Liver (tissue), 8 donors: ENCODE measurements at regions not wholly inside any gene's neighbourhood (a gene's known extent, or its start where the extent isn't known, plus 50 kb on each side); places are given as distances from the start of the nearest gene placed in this dataset.

Experiments
- DNase-seq: peaks from one replicate; pipeline ENCODE4 v3.0.0-alpha.2; 2017; ENCODE audit warnings: low spot score
- H3K27ac ChIP-seq, 2 donors: one replicate each; pipeline ENCODE4 v1.7.0; 2013; ENCODE audit warnings: inconsistent platforms in 2 of 2, low read length in 2 of 2, control low read depth in 1 of 2, low read depth in 1 of 2, mild to moderate bottlenecking in 1 of 2
- H3K27me3 ChIP-seq, 4 donors: one replicate each; pipeline versions ENCODE4 v1.6.1 to v1.7.0; 2013; ENCODE audit warnings: low read length in 3 of 4, inconsistent platforms in 1 of 4, mild to moderate bottlenecking in 1 of 4, moderate library complexity in 1 of 4; ENCODE audit not compliant: control insufficient read depth in 4 of 4, insufficient read depth in 4 of 4
- H3K36me3 ChIP-seq, 4 donors: one replicate each; pipeline versions ENCODE4 v1.6.1 to v1.7.0; 2013; ENCODE audit warnings: low read length in 3 of 4, mild to moderate bottlenecking in 3 of 4, low read depth in 1 of 4, moderate library complexity in 1 of 4; ENCODE audit not compliant: control insufficient read depth in 4 of 4, insufficient read depth in 3 of 4
- H3K4me1 ChIP-seq, 4 donors: one replicate each; pipeline versions ENCODE4 v1.6.1 to v1.7.0; 2013; ENCODE audit warnings: low read length in 3 of 4, mild to moderate bottlenecking in 3 of 4, moderate library complexity in 1 of 4; ENCODE audit not compliant: control insufficient read depth in 4 of 4, insufficient read depth in 4 of 4
- H3K4me3 ChIP-seq, 3 donors: one replicate each; pipeline versions ENCODE4 v1.6.1 to v1.7.0; 2013; ENCODE audit warnings: low read length in 3 of 3, control low read depth in 1 of 3, low read depth in 1 of 3, mild to moderate bottlenecking in 1 of 3
- H3K9ac ChIP-seq, 2 donors: one replicate each; pipeline ENCODE4 v1.7.0; 2013; ENCODE audit warnings: low read length in 2 of 2, mild to moderate bottlenecking in 2 of 2, moderate library complexity in 2 of 2, control low read depth in 1 of 2, low read depth in 1 of 2
- H3K9me3 ChIP-seq, 4 donors: one replicate each; pipeline versions ENCODE4 v1.6.1 to v1.7.0; 2013; ENCODE audit warnings: low read length in 3 of 4; ENCODE audit not compliant: control insufficient read depth in 4 of 4
- EGR1 ChIP-seq, 2 donors: IDR thresholded peaks; 2 replicates each; pipeline ENCODE4 v1.6.1; 2016 to 2018; ENCODE audit warnings: antibody characterized with exemption in 2 of 2, low read depth in 2 of 2
- FOXA1 ChIP-seq: IDR thresholded peaks from 2 replicates; pipeline ENCODE4 v1.6.1; 2016; ENCODE audit warnings: antibody characterized with exemption
- FOXA2 ChIP-seq: IDR thresholded peaks from 2 replicates; pipeline ENCODE4 v1.6.1; 2016; ENCODE audit warnings: antibody characterized with exemption
- GABPA ChIP-seq, 2 donors: IDR thresholded peaks in 1 of 2; conservative IDR thresholded peaks in 1 of 2; 2 replicates each; pipeline ENCODE4 v1.6.1; 2016; ENCODE audit warnings: antibody characterized with exemption in 2 of 2, mild to moderate bottlenecking in 1 of 2, moderate library complexity in 1 of 2
- HNF4A ChIP-seq, 2 donors: conservative IDR thresholded peaks; 2 replicates each; pipeline ENCODE4 v1.6.1; 2016; ENCODE audit warnings: antibody characterized with exemption in 2 of 2, mild to moderate bottlenecking in 2 of 2
- HNF4G ChIP-seq: IDR thresholded peaks from 2 replicates; pipeline ENCODE4 v1.6.1; 2016; ENCODE audit warnings: antibody characterized with exemption
- JUND ChIP-seq, 2 donors: IDR thresholded peaks; 2 replicates each; pipeline ENCODE4 v1.6.1; 2016; ENCODE audit warnings: antibody characterized with exemption in 2 of 2
- NR2F2 ChIP-seq: IDR thresholded peaks from 2 replicates; pipeline ENCODE4 v1.6.1; 2016; ENCODE audit warnings: antibody characterized with exemption
- RAD21 ChIP-seq, 2 donors: IDR thresholded peaks; 2 replicates each; pipeline ENCODE4 v1.6.1; 2016; ENCODE audit warnings: antibody characterized with exemption in 2 of 2, mild to moderate bottlenecking in 2 of 2
- RXRA ChIP-seq, 2 donors: IDR thresholded peaks; 2 replicates each; pipeline ENCODE4 v1.6.1; 2017 to 2018; ENCODE audit warnings: antibody characterized with exemption in 2 of 2, mild to moderate bottlenecking in 1 of 2
- SP1 ChIP-seq: IDR thresholded peaks from 2 replicates; pipeline ENCODE4 v1.6.1; 2018; ENCODE audit warnings: antibody characterized with exemption, mild to moderate bottlenecking
- TAF1 ChIP-seq: conservative IDR thresholded peaks from 2 replicates; pipeline ENCODE4 v1.6.1; 2016; ENCODE audit warnings: antibody characterized with exemption, mild to moderate bottlenecking
- YY1 ChIP-seq: IDR thresholded peaks from 2 replicates; pipeline ENCODE4 v1.6.1; 2016; ENCODE audit warnings: antibody characterized with exemption, mild to moderate bottlenecking
- WGBS: extraction: QIAGEN DNeasy Blood & Tissue Kit; methylation state at CpG from one replicate; pipeline ENCODE4 v1.1.7; 2013; 5-methylcytosine and 5-hydroxymethylcytosine counted together
- TF ChIP-seq, protein P1 (sequence below): IDR thresholded peaks from 2 replicates; pipeline ENCODE4 v1.6.1; 2016; ENCODE audit warnings: antibody characterized with exemption
- TF ChIP-seq, protein P2 (sequence below): IDR thresholded peaks from 2 replicates; pipeline ENCODE4 v1.6.1; 2016; ENCODE audit warnings: antibody characterized with exemption
- TF ChIP-seq, protein P3 (sequence below): IDR thresholded peaks from 2 replicates; pipeline ENCODE4 v1.6.1; 2016; ENCODE audit warnings: antibody characterized with exemption
- TF ChIP-seq, protein P4 (sequence below): fragments of 150-350 bp; IDR thresholded peaks from 2 replicates; pipeline ENCODE4 v1.5.1; 2017; ENCODE audit warnings: improper control_type of control experiment, low read depth, low read length; ENCODE audit not compliant: missing input control
- TF ChIP-seq, protein P5 (sequence below): IDR thresholded peaks from 2 replicates; pipeline ENCODE4 v1.6.1; 2016; ENCODE audit warnings: antibody characterized with exemption, mild to moderate bottlenecking
- donor health status: healthy.
- donor health status: healthy.
- donor health status: healthy.
- donor health status: healthy.
- donor health status: healthy.

DNA sequence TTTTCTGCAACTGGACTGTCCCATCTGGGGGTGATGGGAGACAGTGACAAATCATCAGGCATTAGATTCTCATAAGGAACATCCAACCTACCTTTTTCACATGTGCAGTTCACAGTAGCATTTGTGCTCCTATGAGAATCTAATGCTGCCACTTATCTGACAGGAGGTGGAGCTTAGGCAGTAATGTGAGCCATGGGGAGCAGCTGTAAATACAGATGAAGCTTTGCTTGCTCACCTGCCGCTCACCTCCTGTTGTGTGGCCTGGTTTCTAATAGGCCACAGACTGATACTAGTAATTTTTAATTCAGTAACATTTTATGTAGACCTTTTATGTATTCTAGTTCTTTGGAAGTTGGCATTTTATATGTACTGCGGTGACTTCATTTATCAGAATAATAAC, 180.1 kb upstream of the SPOPL start (continued):
- no peak for TF ChIP-seq JUND (IDR thresholded peaks at IDR 0.05)
- no peak for TF ChIP-seq FOXA2

DNA sequence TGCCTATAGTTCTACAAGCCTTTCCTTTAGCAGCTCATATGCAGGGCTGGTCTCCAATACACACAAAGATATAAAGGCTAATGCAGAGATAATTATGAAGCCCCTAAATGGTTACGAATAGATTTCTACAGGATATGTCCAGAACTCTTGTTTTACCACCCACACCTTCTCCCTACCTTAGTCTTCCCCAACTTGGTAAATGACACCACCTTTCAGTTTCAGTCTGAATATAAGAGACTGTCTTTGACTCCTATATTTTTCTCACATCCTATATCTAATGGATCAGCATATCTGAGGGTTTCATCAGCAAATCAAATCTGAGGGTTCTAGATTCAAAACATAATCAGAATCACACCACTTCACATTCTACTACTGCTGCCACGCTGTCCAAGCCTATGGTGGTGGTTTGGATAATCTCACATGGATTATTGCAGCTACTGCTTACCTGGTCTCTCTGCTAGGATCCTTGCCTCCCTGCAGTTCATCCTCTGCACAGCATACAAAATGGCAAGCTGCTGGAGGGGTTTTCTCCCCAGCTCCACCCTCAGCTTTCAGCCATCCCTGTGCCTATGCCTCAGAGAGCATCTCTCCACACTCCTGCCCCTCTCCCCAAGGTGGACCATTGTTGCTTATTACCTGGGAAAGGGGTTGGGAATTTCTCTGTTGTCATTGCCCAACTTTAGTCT, 178.0 kb upstream of the SPOPL start:
- H3K36me3 ChIP-seq = no peaks in the 10 kb centered on the region
- 93% methylated on average over 2 of the region's 2 CpGs for WGBS

More for the DNA sequence above, 178.0 kb upstream of the SPOPL start:
- Histone ChIP-seq H3K27ac (no peak overlapping the region), H3K4me3 (no peak overlapping the region), H3K9me3 (no peaks in the 10 kb centered on the region), H3K9ac (no peak overlapping the region), H3K4me1 (no peaks in the 10 kb centered on the region), H3K27me3 (no peaks in the 10 kb centered on the region)
- TF ChIP-seq HNF4A (conservative IDR thresholded peaks at IDR 0.05) = no peak
- TF ChIP-seq RAD21 (IDR thresholded peaks at IDR 0.05) = no peak
- TF ChIP-seq YY1 = no peak
- no peak for TF ChIP-seq HNF4G
- no peak for TF ChIP-seq FOXA2
- no peak for TF ChIP-seq GABPA (IDR thresholded peaks at IDR 0.05 in 1 of 2, conservative IDR thresholded peaks at IDR 0.05 in 1 of 2)
- TF ChIP-seq FOXA1 = no peak
- no peak for TF ChIP-seq SP1
- TF ChIP-seq, protein P1, sequence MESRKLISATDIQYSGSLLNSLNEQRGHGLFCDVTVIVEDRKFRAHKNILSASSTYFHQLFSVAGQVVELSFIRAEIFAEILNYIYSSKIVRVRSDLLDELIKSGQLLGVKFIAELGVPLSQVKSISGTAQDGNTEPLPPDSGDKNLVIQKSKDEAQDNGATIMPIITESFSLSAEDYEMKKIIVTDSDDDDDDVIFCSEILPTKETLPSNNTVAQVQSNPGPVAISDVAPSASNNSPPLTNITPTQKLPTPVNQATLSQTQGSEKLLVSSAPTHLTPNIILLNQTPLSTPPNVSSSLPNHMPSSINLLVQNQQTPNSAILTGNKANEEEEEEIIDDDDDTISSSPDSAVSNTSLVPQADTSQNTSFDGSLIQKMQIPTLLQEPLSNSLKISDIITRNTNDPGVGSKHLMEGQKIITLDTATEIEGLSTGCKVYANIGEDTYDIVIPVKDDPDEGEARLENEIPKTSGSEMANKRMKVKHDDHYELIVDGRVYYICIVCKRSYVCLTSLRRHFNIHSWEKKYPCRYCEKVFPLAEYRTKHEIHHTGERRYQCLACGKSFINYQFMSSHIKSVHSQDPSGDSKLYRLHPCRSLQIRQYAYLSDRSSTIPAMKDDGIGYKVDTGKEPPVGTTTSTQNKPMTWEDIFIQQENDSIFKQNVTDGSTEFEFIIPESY = no peak
- no peak for TF ChIP-seq NR2F2
- TF ChIP-seq, protein P2, sequence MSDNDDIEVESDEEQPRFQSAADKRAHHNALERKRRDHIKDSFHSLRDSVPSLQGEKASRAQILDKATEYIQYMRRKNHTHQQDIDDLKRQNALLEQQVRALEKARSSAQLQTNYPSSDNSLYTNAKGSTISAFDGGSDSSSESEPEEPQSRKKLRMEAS = no peak
- TF ChIP-seq, protein P3, sequence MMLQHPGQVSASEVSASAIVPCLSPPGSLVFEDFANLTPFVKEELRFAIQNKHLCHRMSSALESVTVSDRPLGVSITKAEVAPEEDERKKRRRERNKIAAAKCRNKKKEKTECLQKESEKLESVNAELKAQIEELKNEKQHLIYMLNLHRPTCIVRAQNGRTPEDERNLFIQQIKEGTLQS = no peak
- no peak for TF ChIP-seq RXRA (IDR thresholded peaks at IDR 0.05)
- TF ChIP-seq, protein P4, sequence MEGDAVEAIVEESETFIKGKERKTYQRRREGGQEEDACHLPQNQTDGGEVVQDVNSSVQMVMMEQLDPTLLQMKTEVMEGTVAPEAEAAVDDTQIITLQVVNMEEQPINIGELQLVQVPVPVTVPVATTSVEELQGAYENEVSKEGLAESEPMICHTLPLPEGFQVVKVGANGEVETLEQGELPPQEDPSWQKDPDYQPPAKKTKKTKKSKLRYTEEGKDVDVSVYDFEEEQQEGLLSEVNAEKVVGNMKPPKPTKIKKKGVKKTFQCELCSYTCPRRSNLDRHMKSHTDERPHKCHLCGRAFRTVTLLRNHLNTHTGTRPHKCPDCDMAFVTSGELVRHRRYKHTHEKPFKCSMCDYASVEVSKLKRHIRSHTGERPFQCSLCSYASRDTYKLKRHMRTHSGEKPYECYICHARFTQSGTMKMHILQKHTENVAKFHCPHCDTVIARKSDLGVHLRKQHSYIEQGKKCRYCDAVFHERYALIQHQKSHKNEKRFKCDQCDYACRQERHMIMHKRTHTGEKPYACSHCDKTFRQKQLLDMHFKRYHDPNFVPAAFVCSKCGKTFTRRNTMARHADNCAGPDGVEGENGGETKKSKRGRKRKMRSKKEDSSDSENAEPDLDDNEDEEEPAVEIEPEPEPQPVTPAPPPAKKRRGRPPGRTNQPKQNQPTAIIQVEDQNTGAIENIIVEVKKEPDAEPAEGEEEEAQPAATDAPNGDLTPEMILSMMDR = no peak
- TF ChIP-seq, protein P5, sequence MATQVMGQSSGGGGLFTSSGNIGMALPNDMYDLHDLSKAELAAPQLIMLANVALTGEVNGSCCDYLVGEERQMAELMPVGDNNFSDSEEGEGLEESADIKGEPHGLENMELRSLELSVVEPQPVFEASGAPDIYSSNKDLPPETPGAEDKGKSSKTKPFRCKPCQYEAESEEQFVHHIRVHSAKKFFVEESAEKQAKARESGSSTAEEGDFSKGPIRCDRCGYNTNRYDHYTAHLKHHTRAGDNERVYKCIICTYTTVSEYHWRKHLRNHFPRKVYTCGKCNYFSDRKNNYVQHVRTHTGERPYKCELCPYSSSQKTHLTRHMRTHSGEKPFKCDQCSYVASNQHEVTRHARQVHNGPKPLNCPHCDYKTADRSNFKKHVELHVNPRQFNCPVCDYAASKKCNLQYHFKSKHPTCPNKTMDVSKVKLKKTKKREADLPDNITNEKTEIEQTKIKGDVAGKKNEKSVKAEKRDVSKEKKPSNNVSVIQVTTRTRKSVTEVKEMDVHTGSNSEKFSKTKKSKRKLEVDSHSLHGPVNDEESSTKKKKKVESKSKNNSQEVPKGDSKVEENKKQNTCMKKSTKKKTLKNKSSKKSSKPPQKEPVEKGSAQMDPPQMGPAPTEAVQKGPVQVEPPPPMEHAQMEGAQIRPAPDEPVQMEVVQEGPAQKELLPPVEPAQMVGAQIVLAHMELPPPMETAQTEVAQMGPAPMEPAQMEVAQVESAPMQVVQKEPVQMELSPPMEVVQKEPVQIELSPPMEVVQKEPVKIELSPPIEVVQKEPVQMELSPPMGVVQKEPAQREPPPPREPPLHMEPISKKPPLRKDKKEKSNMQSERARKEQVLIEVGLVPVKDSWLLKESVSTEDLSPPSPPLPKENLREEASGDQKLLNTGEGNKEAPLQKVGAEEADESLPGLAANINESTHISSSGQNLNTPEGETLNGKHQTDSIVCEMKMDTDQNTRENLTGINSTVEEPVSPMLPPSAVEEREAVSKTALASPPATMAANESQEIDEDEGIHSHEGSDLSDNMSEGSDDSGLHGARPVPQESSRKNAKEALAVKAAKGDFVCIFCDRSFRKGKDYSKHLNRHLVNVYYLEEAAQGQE = no peak
- no peak for TF ChIP-seq EGR1 (IDR thresholded peaks at IDR 0.05; ENCODE audit: low read depth in 2 of 2)
- no peak for TF ChIP-seq TAF1
- DNase-seq = no peak
